SH-SY5Y (cell line): ENCODE measurements at regions not wholly inside any gene's neighbourhood (a gene's known extent, or its start where the extent isn't known, plus 50 kb on each side); places are given as distances from the start of the nearest gene placed in this dataset.

Experiments used
- GATA2 ChIP-seq: IDR thresholded peaks from 2 replicates; pipeline ENCODE4 v1.6.1; 2011; ENCODE audit warnings: mild to moderate bottlenecking, low read depth, low read length
- GATA3 ChIP-seq: IDR thresholded peaks from 2 replicates; pipeline ENCODE4 v1.6.1; 2011; ENCODE audit warnings: low read depth, mild to moderate bottlenecking, low read length, moderate library complexity

GRCh38 chr13:83007226-83007625 lies 875.0 kb downstream of the SLITRK1 start:
- no peak for TF ChIP-seq GATA2
- TF ChIP-seq GATA3, result no peak
